ENCODE measurements at regions not wholly inside any gene's neighbourhood (a gene's known extent, or its start where the extent isn't known, plus 50 kb on each side); places are given as distances from the start of the nearest gene placed in this dataset.

- Histone ChIP-seq H3K4me1 (ENCODE audit: control insufficient read depth in 3 of 3, insufficient read depth in 2 of 3, low read depth in 1 of 3, low read length in 2 of 3) (no peaks in the 10 kb centered on the region), H3K36me3 (ENCODE audit: control insufficient read depth in 3 of 3, insufficient read depth in 2 of 3, low read depth in 1 of 3, low read length in 3 of 3) (no peaks in the 10 kb centered on the region), H3K9me3 (ENCODE audit: control insufficient read depth in 2 of 2, insufficient read depth in 1 of 2, low read depth in 1 of 2, low read length in 1 of 2) (no peaks in the 10 kb centered on the region), H3K27me3 (ENCODE audit: control insufficient read depth in 3 of 3, insufficient read depth in 3 of 3, low read length in 3 of 3) (no peaks in the 10 kb centered on the region), H3K27ac (ENCODE audit: low read depth in 1 of 3, low read length in 2 of 3) (no peak overlapping the region), H3K4me3 (ENCODE audit: low read depth in 1 of 3, low read length in 3 of 3) (no peak overlapping the region)
- WGBS, 3 donors, result 50 to 59% (median 51%) methylated on average over 3 of the region's 3 CpGs
- no peak for DNase-seq
- FAIRE-seq, result no peak
Observed at GRCh38 chr4:163895378-163896005, 401.0 kb downstream of the TMA16 start.

DNA sequence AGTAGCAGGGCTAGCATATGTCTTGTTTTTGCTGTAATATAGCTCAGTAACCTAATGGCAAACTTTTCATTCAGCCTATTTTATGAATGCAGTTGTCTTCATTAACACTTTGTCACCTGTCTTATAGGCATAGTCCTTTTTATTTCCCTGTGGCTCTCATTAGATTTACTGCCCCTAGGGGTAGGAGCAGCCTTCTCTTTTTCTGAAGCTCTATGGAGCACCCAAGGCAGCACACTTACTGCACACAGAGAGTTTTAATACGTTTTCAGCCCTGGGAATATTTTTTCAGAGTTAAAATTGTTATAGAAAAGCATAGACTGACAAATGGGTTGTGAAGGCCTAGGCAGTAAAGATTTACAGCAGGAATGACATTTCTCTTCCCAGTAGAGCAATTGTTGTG lies 406.8 kb downstream of the TMA16 start:
- WGBS, 3 donors, result 7 to 37% (median 23%) methylated on average over 1 of the region's 1 CpG
- FAIRE-seq (no peak), DNase-seq (no peak)
- no peaks in the 10 kb centered on the region for H3K36me3 ChIP-seq (ENCODE audit: control insufficient read depth in 3 of 3, insufficient read depth in 2 of 3, low read depth in 1 of 3, low read length in 3 of 3)
- H3K4me1 ChIP-seq (ENCODE audit: control insufficient read depth in 3 of 3, insufficient read depth in 2 of 3, low read depth in 1 of 3, low read length in 2 of 3), result no peaks in the 10 kb centered on the region
- H3K27ac ChIP-seq (ENCODE audit: low read depth in 1 of 3, low read length in 2 of 3), result no peak overlapping the region
- no peaks in the 10 kb centered on the region for H3K9me3 ChIP-seq (ENCODE audit: control insufficient read depth in 2 of 2, insufficient read depth in 1 of 2, low read depth in 1 of 2, low read length in 1 of 2)
- no peaks in the 10 kb centered on the region for H3K27me3 ChIP-seq (ENCODE audit: control insufficient read depth in 3 of 3, insufficient read depth in 3 of 3, low read length in 3 of 3)
- no peak overlapping the region for H3K4me3 ChIP-seq (ENCODE audit: low read depth in 1 of 3, low read length in 3 of 3)

DNA sequence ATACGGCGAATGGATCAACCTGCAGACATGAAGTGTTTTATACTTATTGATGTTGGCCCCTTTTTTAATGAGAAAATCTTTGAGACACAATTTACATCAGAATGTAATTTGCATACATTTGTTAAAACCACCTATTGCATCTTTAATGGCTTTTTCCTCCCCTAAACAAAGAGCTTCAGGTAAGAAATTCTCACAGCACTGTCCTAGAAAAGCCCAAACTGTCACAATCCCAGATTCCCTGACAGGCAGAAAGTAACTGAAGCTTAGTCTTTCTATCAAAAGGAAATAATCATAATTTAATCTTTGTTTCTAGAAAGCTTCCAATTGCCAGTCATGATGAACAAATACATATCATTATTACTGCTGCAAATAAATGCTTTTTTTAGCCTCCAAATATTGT lies 407.9 kb downstream of the TMA16 start:
- DNase-seq (no peak), FAIRE-seq (no peak)
- H3K27me3 ChIP-seq (ENCODE audit: control insufficient read depth in 3 of 3, insufficient read depth in 3 of 3, low read length in 3 of 3), result no peaks in the 10 kb centered on the region
- H3K36me3 ChIP-seq (ENCODE audit: control insufficient read depth in 3 of 3, insufficient read depth in 2 of 3, low read depth in 1 of 3, low read length in 3 of 3), result no peaks in the 10 kb centered on the region
- 84 to 98% (median 85%) methylated on average over 2 of the region's 2 CpGs for WGBS, 3 donors
- H3K9me3 ChIP-seq (ENCODE audit: control insufficient read depth in 2 of 2, insufficient read depth in 1 of 2, low read depth in 1 of 2, low read length in 1 of 2), result no peaks in the 10 kb centered on the region
- no peak overlapping the region for H3K27ac ChIP-seq (ENCODE audit: low read depth in 1 of 3, low read length in 2 of 3)
- no peaks in the 10 kb centered on the region for H3K4me1 ChIP-seq (ENCODE audit: control insufficient read depth in 3 of 3, insufficient read depth in 2 of 3, low read depth in 1 of 3, low read length in 2 of 3)
- H3K4me3 ChIP-seq (ENCODE audit: low read depth in 1 of 3, low read length in 3 of 3), result no peak overlapping the region

DNA sequence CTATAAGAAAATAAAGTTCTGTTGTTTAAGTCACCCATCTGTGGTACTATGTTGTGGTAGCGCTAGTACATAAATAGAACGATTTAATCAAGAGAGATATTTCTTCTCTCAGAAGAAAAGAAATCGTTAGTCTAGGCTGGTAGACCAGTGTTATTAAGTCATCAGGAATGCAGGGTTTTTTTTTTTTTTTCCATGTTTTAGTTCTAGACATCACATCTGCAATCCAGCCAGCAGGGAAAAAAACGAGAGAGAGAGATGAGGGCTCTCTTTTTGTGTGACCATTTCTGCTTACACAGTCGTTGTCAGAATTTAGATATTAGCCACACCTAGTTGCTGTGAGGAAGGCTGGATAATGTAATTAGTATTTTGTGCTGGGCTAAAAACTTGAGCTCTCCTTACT lies 417.4 kb downstream of the TMA16 start:
- DNase-seq, result no peak
- H3K36me3 ChIP-seq (ENCODE audit: control insufficient read depth in 3 of 3, insufficient read depth in 2 of 3, low read depth in 1 of 3, low read length in 3 of 3), result no peaks in the 10 kb centered on the region
- no peaks in the 10 kb centered on the region for H3K9me3 ChIP-seq (ENCODE audit: control insufficient read depth in 2 of 2, insufficient read depth in 1 of 2, low read depth in 1 of 2, low read length in 1 of 2)
- no peak for FAIRE-seq
- 58 to 66% (median 61%) methylated on average over 5 of the region's 5 CpGs for WGBS, 3 donors
- no peak overlapping the region for H3K27ac ChIP-seq (ENCODE audit: low read depth in 1 of 3, low read length in 2 of 3)
- no peak overlapping the region for H3K4me3 ChIP-seq (ENCODE audit: low read depth in 1 of 3, low read length in 3 of 3)
- H3K4me1 ChIP-seq (ENCODE audit: control insufficient read depth in 3 of 3, insufficient read depth in 2 of 3, low read depth in 1 of 3, low read length in 2 of 3), result no peaks in the 10 kb centered on the region
- H3K27me3 ChIP-seq (ENCODE audit: control insufficient read depth in 3 of 3, insufficient read depth in 3 of 3, low read length in 3 of 3), result no peaks in the 10 kb centered on the region

DNA sequence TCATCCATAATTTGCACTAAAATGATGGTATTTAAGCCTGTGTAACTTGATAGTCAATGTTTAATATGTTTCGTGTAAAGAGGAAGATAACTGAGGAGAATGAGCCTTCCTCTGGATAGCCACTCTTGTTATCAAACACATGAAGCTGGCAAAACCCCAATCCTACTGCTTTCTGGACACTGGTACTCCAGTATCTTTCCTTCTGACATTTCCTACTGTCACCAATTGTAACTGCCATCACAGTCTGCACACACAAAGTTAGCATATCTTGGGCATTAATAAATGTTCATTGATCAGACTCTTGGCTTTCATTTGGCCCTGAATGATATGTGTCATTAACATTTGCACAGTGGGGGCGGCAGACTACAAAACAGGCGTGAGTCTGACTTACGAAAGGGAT lies 419.1 kb downstream of the TMA16 start:
- DNase-seq, result no peak
- Histone ChIP-seq H3K4me1 (ENCODE audit: control insufficient read depth in 3 of 3, insufficient read depth in 2 of 3, low read depth in 1 of 3, low read length in 2 of 3) (no peaks in the 10 kb centered on the region), H3K27ac (ENCODE audit: low read depth in 1 of 3, low read length in 2 of 3) (no peak overlapping the region), H3K4me3 (ENCODE audit: low read depth in 1 of 3, low read length in 3 of 3) (no peak overlapping the region), H3K36me3 (ENCODE audit: control insufficient read depth in 3 of 3, insufficient read depth in 2 of 3, low read depth in 1 of 3, low read length in 3 of 3) (no peaks in the 10 kb centered on the region), H3K27me3 (ENCODE audit: control insufficient read depth in 3 of 3, insufficient read depth in 3 of 3, low read length in 3 of 3) (no peaks in the 10 kb centered on the region), H3K9me3 (ENCODE audit: control insufficient read depth in 2 of 2, insufficient read depth in 1 of 2, low read depth in 1 of 2, low read length in 1 of 2) (no peaks in the 10 kb centered on the region)
- no peak for FAIRE-seq
- 65 to 67% (median 67%) methylated on average over 4 of the region's 4 CpGs for WGBS, 3 donors

GRCh38 chr4:163915896-163916295 lies 421.4 kb downstream of the TMA16 start:
- Histone ChIP-seq H3K4me1 (ENCODE audit: control insufficient read depth in 3 of 3, insufficient read depth in 2 of 3, low read depth in 1 of 3, low read length in 2 of 3) (no peaks in the 10 kb centered on the region), H3K9me3 (ENCODE audit: control insufficient read depth in 2 of 2, insufficient read depth in 1 of 2, low read depth in 1 of 2, low read length in 1 of 2) (no peaks in the 10 kb centered on the region), H3K27me3 (ENCODE audit: control insufficient read depth in 3 of 3, insufficient read depth in 3 of 3, low read length in 3 of 3) (no peaks in the 10 kb centered on the region), H3K4me3 (ENCODE audit: low read depth in 1 of 3, low read length in 3 of 3) (no peak overlapping the region), H3K27ac (ENCODE audit: low read depth in 1 of 3, low read length in 2 of 3) (no peak overlapping the region), H3K36me3 (ENCODE audit: control insufficient read depth in 3 of 3, insufficient read depth in 2 of 3, low read depth in 1 of 3, low read length in 3 of 3) (no peaks in the 10 kb centered on the region)
- FAIRE-seq (no peak), DNase-seq (no peak)
- 85 to 92% (median 89%) methylated on average over 3 of the region's 3 CpGs for WGBS, 3 donors

DNA sequence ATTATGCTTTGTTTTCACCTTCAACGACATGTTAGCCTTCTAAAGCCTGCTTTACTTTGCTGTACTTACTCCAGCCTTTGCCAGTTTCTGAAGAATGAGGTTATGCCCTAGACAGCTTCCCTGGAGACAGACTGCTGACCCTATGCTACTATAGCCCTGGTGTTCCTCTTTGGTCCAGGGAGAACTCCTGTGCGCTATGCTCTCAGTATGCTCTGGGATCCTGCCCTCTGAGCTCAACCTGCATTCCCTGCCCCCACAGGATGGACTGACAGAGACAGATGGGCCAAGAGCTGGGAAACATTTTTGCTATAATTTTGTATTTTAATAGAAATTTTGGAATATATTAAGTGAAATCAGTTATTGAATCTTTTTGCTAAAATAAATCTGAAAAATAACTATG lies 425.9 kb downstream of the TMA16 start:
- Histone ChIP-seq H3K27ac (ENCODE audit: low read depth in 1 of 3, low read length in 2 of 3) (no peak overlapping the region), H3K4me3 (ENCODE audit: low read depth in 1 of 3, low read length in 3 of 3) (no peak overlapping the region), H3K27me3 (ENCODE audit: control insufficient read depth in 3 of 3, insufficient read depth in 3 of 3, low read length in 3 of 3) (no peaks in the 10 kb centered on the region), H3K36me3 (ENCODE audit: control insufficient read depth in 3 of 3, insufficient read depth in 2 of 3, low read depth in 1 of 3, low read length in 3 of 3) (no peaks in the 10 kb centered on the region), H3K9me3 (ENCODE audit: control insufficient read depth in 2 of 2, insufficient read depth in 1 of 2, low read depth in 1 of 2, low read length in 1 of 2) (no peaks in the 10 kb centered on the region), H3K4me1 (ENCODE audit: control insufficient read depth in 3 of 3, insufficient read depth in 2 of 3, low read depth in 1 of 3, low read length in 2 of 3) (no peaks in the 10 kb centered on the region)
- WGBS, 3 donors, result 66 to 72% (median 67%) methylated on average over 2 of the region's 2 CpGs
- no peak for FAIRE-seq
- no peak for DNase-seq

DNA sequence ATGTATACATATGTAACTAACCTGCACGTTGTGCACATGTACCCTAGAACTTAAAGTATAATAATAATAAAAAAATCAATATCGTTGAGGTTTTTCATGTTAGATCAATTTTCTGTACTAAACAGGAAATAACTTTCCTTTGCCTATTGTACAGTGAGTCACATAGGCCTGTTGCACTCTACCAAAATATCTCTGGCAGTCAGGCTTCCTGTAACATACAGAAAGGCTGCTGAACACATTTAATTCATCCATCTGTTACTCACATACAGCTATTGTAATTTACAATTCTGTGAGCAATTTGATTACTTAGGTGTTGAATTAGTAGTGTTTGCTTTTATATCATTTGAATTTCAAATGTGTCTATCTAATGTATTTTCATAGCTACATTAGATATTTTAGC lies 427.8 kb downstream of the TMA16 start:
- FAIRE-seq (no peak), DNase-seq (no peak)
- no peak overlapping the region for H3K27ac ChIP-seq (ENCODE audit: low read depth in 1 of 3, low read length in 2 of 3)
- no peaks in the 10 kb centered on the region for H3K9me3 ChIP-seq (ENCODE audit: control insufficient read depth in 2 of 2, insufficient read depth in 1 of 2, low read depth in 1 of 2, low read length in 1 of 2)
- 69 to 75% (median 72%) methylated on average over 2 of the region's 2 CpGs for WGBS, 3 donors
- H3K36me3 ChIP-seq (ENCODE audit: control insufficient read depth in 3 of 3, insufficient read depth in 2 of 3, low read depth in 1 of 3, low read length in 3 of 3), result no peaks in the 10 kb centered on the region
- H3K4me1 ChIP-seq (ENCODE audit: control insufficient read depth in 3 of 3, insufficient read depth in 2 of 3, low read depth in 1 of 3, low read length in 2 of 3), result no peaks in the 10 kb centered on the region
- H3K4me3 ChIP-seq (ENCODE audit: low read depth in 1 of 3, low read length in 3 of 3), result no peak overlapping the region
- H3K27me3 ChIP-seq (ENCODE audit: control insufficient read depth in 3 of 3, insufficient read depth in 3 of 3, low read length in 3 of 3), result no peaks in the 10 kb centered on the region

DNA sequence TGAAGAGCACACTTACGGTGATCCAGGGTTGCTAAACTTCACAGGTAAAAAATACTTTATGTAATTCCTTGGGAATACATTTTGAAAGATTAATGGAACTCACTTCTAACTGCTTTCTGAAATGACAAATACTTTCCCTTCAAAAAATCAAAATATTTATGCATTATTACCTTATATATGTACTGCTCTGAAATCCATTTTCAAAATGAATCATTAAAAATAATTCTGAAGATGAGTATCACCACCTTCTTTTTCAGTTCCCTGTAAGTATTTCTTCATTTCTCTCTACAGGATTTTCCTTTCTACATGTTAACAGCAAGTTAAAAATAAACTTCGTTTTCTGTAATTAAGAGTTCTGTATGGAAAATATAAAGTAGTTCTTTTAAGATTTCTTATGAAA lies 428.6 kb downstream of the TMA16 start:
- no peaks in the 10 kb centered on the region for H3K4me1 ChIP-seq (ENCODE audit: control insufficient read depth in 3 of 3, insufficient read depth in 2 of 3, low read depth in 1 of 3, low read length in 2 of 3)
- H3K36me3 ChIP-seq (ENCODE audit: control insufficient read depth in 3 of 3, insufficient read depth in 2 of 3, low read depth in 1 of 3, low read length in 3 of 3), result no peaks in the 10 kb centered on the region
- H3K9me3 ChIP-seq (ENCODE audit: control insufficient read depth in 2 of 2, insufficient read depth in 1 of 2, low read depth in 1 of 2, low read length in 1 of 2), result no peaks in the 10 kb centered on the region
- DNase-seq (no peak), FAIRE-seq (no peak)
- 71 to 75% (median 74%) methylated on average over 2 of the region's 2 CpGs for whole genome bisulfite sequencing, 3 donors
- no peak overlapping the region for H3K4me3 ChIP-seq (ENCODE audit: low read depth in 1 of 3, low read length in 3 of 3)
- H3K27me3 ChIP-seq (ENCODE audit: control insufficient read depth in 3 of 3, insufficient read depth in 3 of 3, low read length in 3 of 3), result no peaks in the 10 kb centered on the region
- H3K27ac ChIP-seq (ENCODE audit: low read depth in 1 of 3, low read length in 2 of 3), result no peak overlapping the region

All from small intestine (tissue), 7 donors.